ENCODE measurements at regions not wholly inside any gene's neighbourhood (a gene's known extent, or its start where the extent isn't known, plus 50 kb on each side); places are given as distances from the start of the nearest gene placed in this dataset.

- TF ChIP-seq YY1 (IDR thresholded peaks at IDR 0.05; ENCODE audit: extremely low read depth, insufficient replicate concordance, low read depth, low read length) (no peak), MAX (IDR thresholded peaks at IDR 0.05) (no peak), CTCF (IDR thresholded peaks at IDR 0.05 in 2 of 3, conservative IDR thresholded peaks at IDR 0.05 in 1 of 3; ENCODE audit: borderline replicate concordance in 1 of 3, insufficient read depth in 1 of 3, low read depth in 2 of 3, low read length in 2 of 3) (no peak), POLR2A (IDR thresholded peaks at IDR 0.05; ENCODE audit: borderline replicate concordance, extremely low read depth, insufficient read depth, insufficient read length) (no peak)
These were observed 63.2 kb upstream of the VPREB1 start for GRCh38 chr22:22181341-22181850.
